ENCODE measurements at regions not wholly inside any gene's neighbourhood (a gene's known extent, or its start where the extent isn't known, plus 50 kb on each side); places are given as distances from the start of the nearest gene placed in this dataset.

- DNase-seq: no peak
- H3K27ac ChIP-seq: no peak overlapping the region
- H3F3A ChIP-seq (ENCODE audit: insufficient read depth): no peaks in the 10 kb centered on the region
- 67% methylated on average over 16 of the region's 16 CpGs for WGBS, 2 experiments (ENCODE audit: low coverage in 1 of 2, low lambda C conversion rate in 2 of 2, missing lambda C conversion rate in 2 of 2)
- H3K9ac ChIP-seq: no peak overlapping the region
- no peaks in the 10 kb centered on the region for H3K79me2 ChIP-seq (ENCODE audit: insufficient read depth)
- no peak overlapping the region for H3K4me3 ChIP-seq
- H2AFZ ChIP-seq: no peak overlapping the region
- H3K4me1 ChIP-seq (ENCODE audit: insufficient read depth): no peaks in the 10 kb centered on the region
- no peak overlapping the region for H3K4me2 ChIP-seq (ENCODE audit: unreplicated experiment)
- in situ Hi-C loops (cut with MboI): no loop called here
- no peak for TF ChIP-seq EZH2 (IDR thresholded peaks at IDR 0.05; ENCODE audit: insufficient read depth, poor library complexity, severe bottlenecking)
- no peak for TF ChIP-seq EZH2phosphoT487 (IDR thresholded peaks at IDR 0.05; ENCODE audit: insufficient read depth, low read depth)
- no peaks in the 10 kb centered on the region for H4K20me1 ChIP-seq (ENCODE audit: insufficient read depth)
- H3K9me3 ChIP-seq (ENCODE audit: low read depth): no peaks in the 10 kb centered on the region
- H3K9me2 ChIP-seq (ENCODE audit: insufficient read depth): no peaks in the 10 kb centered on the region
- H3K36me3 ChIP-seq (ENCODE audit: low read depth): no peaks in the 10 kb centered on the region
- H3K27me3 ChIP-seq (replicated peaks; ENCODE audit: insufficient read depth): peaks cover 59% of the 10 kb centered on the region
These were observed 74.7 kb upstream of the UNC5A start for GRCh38 chr5:176735383-176736265.

- Histone ChIP-seq H3K4me3 (no peak overlapping the region), H3K9me2 (ENCODE audit: insufficient read depth) (no peaks in the 10 kb centered on the region), H3K79me2 (ENCODE audit: insufficient read depth) (no peaks in the 10 kb centered on the region), H3K4me1 (ENCODE audit: insufficient read depth) (no peaks in the 10 kb centered on the region), H2AFZ (no peak overlapping the region), H3K36me3 (ENCODE audit: low read depth) (no peaks in the 10 kb centered on the region), H3K9ac (no peak overlapping the region), H3K9me3 (ENCODE audit: low read depth) (no peaks in the 10 kb centered on the region), H3F3A (ENCODE audit: insufficient read depth) (no peaks in the 10 kb centered on the region), H3K27ac (no peak overlapping the region), H4K20me1 (ENCODE audit: insufficient read depth) (no peaks in the 10 kb centered on the region), H3K27me3 (replicated peaks; ENCODE audit: insufficient read depth) (peaks cover 56% of the 10 kb centered on the region), H3K4me2 (ENCODE audit: unreplicated experiment) (no peak overlapping the region)
- no peak for DNase-seq
- TF ChIP-seq EZH2 (IDR thresholded peaks at IDR 0.05; ENCODE audit: insufficient read depth, poor library complexity, severe bottlenecking): no peak
- no peak for TF ChIP-seq EZH2phosphoT487 (IDR thresholded peaks at IDR 0.05; ENCODE audit: insufficient read depth, low read depth)
- in situ Hi-C loops (cut with MboI): no loop called here
- WGBS, 2 experiments (ENCODE audit: low coverage in 1 of 2, low lambda C conversion rate in 2 of 2, missing lambda C conversion rate in 2 of 2): 61 to 62% methylated on average over 9 to 10 of the region's 10 CpGs
These were observed 73.9 kb upstream of the UNC5A start for GRCh38 chr5:176736301-176736930.

GRCh38 chr5:176736931-176737745 is 73.2 kb upstream of the UNC5A start:
- no peak for DNase-seq
- H3K9me2 ChIP-seq (ENCODE audit: insufficient read depth): no peaks in the 10 kb centered on the region
- 68 to 70% methylated on average over 11 of the region's 11 CpGs for WGBS, 2 experiments (ENCODE audit: low coverage in 1 of 2, low lambda C conversion rate in 2 of 2, missing lambda C conversion rate in 2 of 2)
- no peak overlapping the region for H3K4me3 ChIP-seq
- H3K4me2 ChIP-seq (ENCODE audit: unreplicated experiment): no peak overlapping the region
- H3K9ac ChIP-seq: no peak overlapping the region
- H3K79me2 ChIP-seq (ENCODE audit: insufficient read depth): no peaks in the 10 kb centered on the region
- H2AFZ ChIP-seq: no peak overlapping the region
- H3F3A ChIP-seq (ENCODE audit: insufficient read depth): no peaks in the 10 kb centered on the region
- TF ChIP-seq EZH2 (IDR thresholded peaks at IDR 0.05; ENCODE audit: insufficient read depth, poor library complexity, severe bottlenecking) (no peak), EZH2phosphoT487 (IDR thresholded peaks at IDR 0.05; ENCODE audit: insufficient read depth, low read depth) (no peak)
- H3K9me3 ChIP-seq (ENCODE audit: low read depth): no peaks in the 10 kb centered on the region
- no peaks in the 10 kb centered on the region for H4K20me1 ChIP-seq (ENCODE audit: insufficient read depth)
- H3K4me1 ChIP-seq (ENCODE audit: insufficient read depth): no peaks in the 10 kb centered on the region
- in situ Hi-C loops (cut with MboI): no loop called here
- H3K27me3 ChIP-seq (replicated peaks; ENCODE audit: insufficient read depth): peaks cover 59% of the 10 kb centered on the region
- H3K27ac ChIP-seq: no peak overlapping the region
- H3K36me3 ChIP-seq (ENCODE audit: low read depth): no peaks in the 10 kb centered on the region
